GM19351 (cell line): ENCODE measurements at regions not wholly inside any gene's neighbourhood (a gene's known extent, or its start where the extent isn't known, plus 50 kb on each side); places are given as distances from the start of the nearest gene placed in this dataset.
A peak's percentile ranks its signal among the peaks of the same experiment; 100 is the strongest.

Experiments
- ATAC-seq: cut with Tn5 transposase; IDR thresholded peaks from one replicate; pipeline ENCODE4 v1.9.1; 2021; ENCODE audit warnings: mild to moderate bottlenecking, moderate library complexity; ENCODE audit not compliant: unreplicated experiment

- ATAC-seq = no peak
Measured at GRCh38 chr10:20998036-20998435, 100.9 kb upstream of the NEBL start.

GRCh38 chr10:20995123-20995987, 98.2 kb upstream of the NEBL start:
- no peak for ATAC-seq

GRCh38 chr10:20993830-20994527, 96.9 kb upstream of the NEBL start:
- ATAC-seq = no peak

GRCh38 chr10:20993389-20993788, 96.3 kb upstream of the NEBL start:
- no peak for ATAC-seq

- ATAC-seq = no peak
Measured at GRCh38 chr10:20991526-20991925, 94.4 kb upstream of the NEBL start.

GRCh38 chr10:20990604-20991003, 93.5 kb upstream of the NEBL start:
- ATAC-seq = no peak

- ATAC-seq = no peak
Measured at GRCh38 chr10:20988357-20988983, 91.4 kb upstream of the NEBL start.

- ATAC-seq = no peak
Measured at GRCh38 chr10:20986049-20986448, 88.9 kb upstream of the NEBL start.

- ATAC-seq = no peak
Measured at GRCh38 chr10:20984662-20985061, 87.6 kb upstream of the NEBL start.

- no peak for ATAC-seq
Measured at GRCh38 chr10:20981419-20981953, 84.4 kb upstream of the NEBL start.

GRCh38 chr10:20978617-20979016, 81.5 kb upstream of the NEBL start:
- ATAC-seq = no peak

- ATAC-seq = no peak
Measured at GRCh38 chr10:20977300-20977699, 80.2 kb upstream of the NEBL start.

GRCh38 chr10:20976891-20977290, 79.8 kb upstream of the NEBL start:
- ATAC-seq = no peak

- ATAC-seq = no peak
Measured at GRCh38 chr10:20976390-20976789, 79.3 kb upstream of the NEBL start.

- no peak for ATAC-seq
Measured at GRCh38 chr10:20975236-20975635, 78.1 kb upstream of the NEBL start.

GRCh38 chr10:20972925-20973324, 75.8 kb upstream of the NEBL start:
- ATAC-seq = no peak

GRCh38 chr10:20971901-20972300, 74.8 kb upstream of the NEBL start:
- ATAC-seq = no peak

- peak; percentile 94 for ATAC-seq
Measured at GRCh38 chr10:20970708-20971107, 73.6 kb upstream of the NEBL start.

- ATAC-seq = no peak
Measured at GRCh38 chr10:20970044-20970443, 72.9 kb upstream of the NEBL start.

- ATAC-seq = no peak
Measured at GRCh38 chr10:20966426-20966825, 69.3 kb upstream of the NEBL start.

- no peak for ATAC-seq
Measured at GRCh38 chr10:20963721-20964595, 66.8 kb upstream of the NEBL start.
